Mammary epithelial cell (primary cell): ENCODE measurements at regions not wholly inside any gene's neighbourhood (a gene's known extent, or its start where the extent isn't known, plus 50 kb on each side); places are given as distances from the start of the nearest gene placed in this dataset.

ENCODE experiments used
- CTCF ChIP-seq, 2 donors: IDR thresholded peaks in 1 of 2; conservative IDR thresholded peaks in 1 of 2; 2 replicates each; pipeline ENCODE4 v1.5.1; 2011 to 2012; ENCODE audit warnings: inconsistent platforms in 2 of 2, low read length in 2 of 2, mild to moderate bottlenecking in 2 of 2, control low read depth in 1 of 2, low read depth in 1 of 2; ENCODE audit not compliant: insufficient read depth in 1 of 2; ENCODE audit errors: extremely low read depth in 1 of 2
- EZH2 ChIP-seq: IDR thresholded peaks from 2 replicates; pipeline ENCODE4 v1.6.1; 2012; ENCODE audit warnings: low read length, inconsistent platforms, borderline replicate concordance

GRCh38 chr15:93617443-93617842, 528.4 kb upstream of the RGMA start:
- TF ChIP-seq CTCF (conservative IDR thresholded peaks at IDR 0.05 in 1 of 2, IDR thresholded peaks at IDR 0.05 in 1 of 2; ENCODE audit: extremely low read depth in 1 of 2, insufficient read depth in 1 of 2, low read depth in 1 of 2, low read length in 2 of 2), result no peak
- no peak for TF ChIP-seq EZH2
